GM03348 (cell line): ENCODE measurements at regions not wholly inside any gene's neighbourhood (a gene's known extent, or its start where the extent isn't known, plus 50 kb on each side); places are given as distances from the start of the nearest gene placed in this dataset.
A peak's percentile ranks its signal among the peaks of the same experiment; 100 is the strongest.
"Not testable (repeated sequence)": the region's sequence is repeated elsewhere in the genome, so short reads cannot be mapped to it uniquely, and the experiment has no call there.

Experiments used
- DNase-seq: peaks from one replicate; pipeline ENCODE4 v3.0.0; 2012; ENCODE audit warnings: low spot score

DNA sequence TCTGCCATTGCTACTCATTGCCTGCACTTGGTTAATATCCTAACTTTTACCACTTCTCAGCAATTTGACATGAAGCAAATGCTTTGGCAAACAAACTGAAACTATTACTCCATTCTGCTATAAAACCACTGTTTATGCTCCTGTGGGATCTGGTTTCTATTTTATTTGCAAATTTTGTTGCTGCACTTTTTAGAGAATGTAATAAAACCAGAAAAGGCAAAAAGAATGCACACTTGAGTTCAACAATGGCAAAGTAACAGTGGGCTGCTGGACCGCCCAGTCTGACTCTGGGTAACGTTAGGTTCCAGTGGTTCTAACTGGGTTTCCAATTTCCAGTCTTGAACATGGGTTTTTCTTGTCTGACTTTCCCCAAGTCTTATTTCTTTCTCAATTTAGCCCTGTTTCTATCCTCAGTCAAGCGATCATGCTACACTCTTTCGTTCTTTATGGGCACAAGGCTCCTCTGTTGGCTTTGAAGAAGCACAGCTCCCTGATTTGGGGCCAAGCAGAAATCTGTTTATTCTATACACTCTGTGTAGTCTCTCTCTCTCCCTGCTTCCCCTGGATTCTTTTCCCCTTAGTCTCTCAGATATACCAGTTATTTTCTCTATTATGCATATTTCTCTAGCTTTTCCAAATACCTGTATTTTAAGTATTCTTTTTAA lies 129.2 kb upstream of the FAM3C start:
- no peak for DNase-seq

DNA sequence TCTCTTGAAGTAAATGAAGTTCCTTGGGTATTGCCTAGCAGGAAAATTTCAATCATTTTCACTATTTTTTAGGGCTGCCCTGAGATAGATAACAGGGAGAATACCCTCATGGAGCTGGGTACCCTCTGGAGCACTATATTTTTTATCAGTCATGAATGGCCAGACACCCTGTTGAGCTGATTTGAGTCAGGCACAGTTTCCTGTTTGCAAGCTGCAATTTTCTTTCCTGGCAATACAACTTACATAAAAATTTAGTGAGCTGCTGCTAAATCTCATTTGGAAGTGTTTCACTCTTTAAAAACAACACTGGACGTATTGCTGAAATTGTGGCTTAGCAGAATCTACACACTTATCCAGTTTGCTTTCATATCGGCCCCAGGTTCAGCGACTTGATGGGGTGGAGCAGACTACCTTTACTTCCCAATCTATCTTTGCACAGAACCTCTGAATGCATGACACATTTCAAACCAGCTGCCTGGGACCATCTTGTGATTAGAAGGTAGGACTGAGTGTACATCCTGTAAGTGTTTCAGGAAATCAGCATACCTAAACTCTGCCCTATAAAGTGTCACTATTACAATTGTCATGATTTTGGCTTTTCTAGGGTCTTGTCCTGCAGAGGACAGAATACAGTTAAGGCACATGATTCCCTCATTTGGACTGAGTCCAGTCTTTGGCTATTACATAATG lies 125.7 kb upstream of the FAM3C start:
- no peak for DNase-seq

DNA sequence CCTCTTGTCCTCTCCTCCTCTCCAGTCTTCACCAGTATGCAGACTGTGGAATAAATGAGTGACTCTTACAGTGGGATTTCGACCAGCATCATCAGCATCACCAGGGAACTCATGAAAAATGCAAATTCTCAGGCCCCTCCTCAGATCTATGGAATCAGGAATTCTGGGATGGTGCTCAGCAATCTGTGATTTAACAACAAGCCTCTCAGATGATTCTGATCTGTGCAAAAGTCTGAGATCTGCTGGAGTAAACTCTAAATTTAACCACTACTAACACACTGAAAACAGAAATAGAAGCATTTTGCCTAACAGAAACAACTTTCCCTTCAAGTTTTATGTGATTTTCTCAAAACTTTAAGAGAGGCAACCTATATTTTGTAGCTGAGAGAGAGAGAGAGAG lies 124.8 kb upstream of the FAM3C start:
- no peak for DNase-seq

DNA sequence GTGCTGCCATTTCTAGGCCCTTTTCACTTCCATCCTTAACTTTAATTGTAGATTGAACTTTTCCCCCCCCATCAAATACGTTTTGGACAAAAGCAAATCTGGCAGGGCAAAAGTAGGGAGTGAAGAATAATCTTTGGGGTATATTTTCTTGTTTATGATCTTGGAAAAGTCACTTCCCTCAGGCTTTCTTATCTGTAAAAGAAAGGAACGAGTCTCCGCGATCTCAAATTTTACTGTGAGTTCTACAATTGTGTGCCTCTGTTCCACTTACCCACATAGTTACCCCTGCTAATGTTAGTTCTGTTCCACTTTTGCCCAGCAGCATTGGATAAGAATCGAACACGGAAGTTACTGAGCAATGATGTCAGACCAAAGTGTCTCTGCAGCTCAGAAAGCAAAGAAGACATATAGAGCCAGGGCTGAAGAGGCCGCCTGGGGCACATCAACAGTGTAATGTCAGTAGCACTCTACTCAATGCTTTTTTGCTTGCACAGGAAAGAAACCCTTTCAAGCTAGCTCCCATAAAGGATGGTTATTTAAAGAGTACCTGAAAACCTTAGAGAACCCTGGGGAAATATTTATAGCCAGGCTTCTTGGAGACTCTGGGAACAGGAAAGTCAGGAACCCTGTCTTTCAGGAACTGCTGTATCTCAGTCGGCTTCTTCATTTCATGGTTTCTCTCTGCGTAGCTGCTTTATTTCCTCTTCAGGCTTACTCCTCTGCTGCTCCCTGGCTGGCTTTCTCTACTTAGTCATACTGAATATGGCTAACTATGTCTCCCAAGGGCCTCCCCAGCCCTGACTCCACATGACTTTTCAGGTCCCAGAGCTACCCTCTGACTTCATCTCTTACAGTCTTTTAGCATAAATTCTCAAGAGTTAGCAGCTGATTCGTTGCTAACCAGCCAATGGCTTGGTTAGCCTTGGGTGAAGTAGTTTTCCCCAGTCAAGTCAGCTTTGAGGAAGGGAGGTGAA lies 123.7 kb upstream of the FAM3C start:
- no peak for DNase-seq

DNA sequence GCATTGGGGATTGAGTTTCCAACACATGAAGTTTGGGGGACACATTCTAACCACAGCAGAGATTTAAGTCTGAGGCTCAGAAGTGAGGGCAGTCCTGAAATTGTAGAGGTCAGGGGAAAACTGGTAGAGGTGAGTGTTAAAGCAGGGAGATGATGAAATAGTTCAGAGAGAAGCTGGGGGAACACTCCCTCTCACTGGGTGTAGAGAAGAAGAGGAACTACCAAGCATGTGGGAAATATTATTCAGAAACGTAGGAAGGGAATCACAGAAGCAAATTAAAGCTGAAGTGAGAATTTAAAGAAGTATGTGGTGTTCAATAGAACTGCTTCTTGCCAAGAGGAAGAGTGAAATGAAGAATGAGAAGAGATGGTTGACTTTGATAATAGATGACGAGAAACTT lies 121.5 kb upstream of the FAM3C start:
- DNase-seq = no peak

DNA sequence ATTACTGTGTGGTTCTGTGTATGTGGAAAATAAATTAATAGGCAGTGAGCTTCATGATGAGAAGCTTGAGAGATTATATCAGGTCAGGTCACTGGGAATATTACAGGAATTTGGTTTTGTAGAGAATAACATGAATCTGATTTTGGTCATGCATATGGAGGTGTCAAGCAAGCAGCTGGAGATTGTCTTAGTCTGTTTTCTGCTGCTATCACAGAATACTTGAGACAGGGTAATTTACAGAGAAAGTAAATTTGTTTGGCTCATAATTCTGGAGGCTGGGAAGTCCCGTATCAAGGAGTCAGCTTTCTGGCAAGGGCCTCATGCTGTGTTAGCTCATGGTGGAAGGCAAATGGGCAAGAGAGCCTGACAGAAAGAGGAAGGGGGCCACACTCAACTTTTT lies 120.7 kb upstream of the FAM3C start:
- DNase-seq = no peak

DNA sequence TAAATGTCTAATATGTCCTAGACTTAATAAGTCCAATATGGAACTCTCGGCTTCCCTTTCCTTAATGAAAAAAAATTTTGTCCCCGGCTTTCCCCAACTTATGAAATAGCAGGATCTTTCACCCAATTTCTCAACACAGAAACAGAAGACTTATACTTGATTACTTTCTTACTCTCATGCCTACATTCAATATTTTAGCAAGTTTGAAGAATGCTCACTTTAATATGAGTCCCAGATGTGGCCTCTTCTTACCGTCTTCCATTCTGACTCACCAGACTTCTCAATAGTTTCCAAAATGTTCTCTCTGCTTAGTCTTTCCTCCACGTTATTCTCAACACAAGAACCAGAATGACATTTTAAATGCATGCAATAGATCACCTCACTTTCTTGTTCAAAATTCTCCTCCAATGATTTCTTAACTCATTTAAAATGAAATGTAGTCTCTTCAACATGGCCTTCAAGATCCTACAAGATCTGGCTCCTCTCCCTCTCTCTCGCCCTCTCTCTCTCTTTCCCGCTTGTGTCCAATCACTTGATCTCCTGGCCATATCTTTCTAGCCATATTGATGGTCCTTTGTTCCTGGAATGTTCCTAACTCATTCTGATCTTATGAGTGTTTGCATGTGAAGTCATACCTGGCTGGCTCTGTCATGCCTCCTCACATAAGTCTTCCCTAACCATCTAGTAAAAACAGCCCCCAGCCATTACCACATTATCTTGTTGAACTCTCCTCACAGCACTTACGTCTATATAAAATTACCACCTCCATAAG lies 119.7 kb upstream of the FAM3C start:
- peak; percentile 46 for DNase-seq

DNA sequence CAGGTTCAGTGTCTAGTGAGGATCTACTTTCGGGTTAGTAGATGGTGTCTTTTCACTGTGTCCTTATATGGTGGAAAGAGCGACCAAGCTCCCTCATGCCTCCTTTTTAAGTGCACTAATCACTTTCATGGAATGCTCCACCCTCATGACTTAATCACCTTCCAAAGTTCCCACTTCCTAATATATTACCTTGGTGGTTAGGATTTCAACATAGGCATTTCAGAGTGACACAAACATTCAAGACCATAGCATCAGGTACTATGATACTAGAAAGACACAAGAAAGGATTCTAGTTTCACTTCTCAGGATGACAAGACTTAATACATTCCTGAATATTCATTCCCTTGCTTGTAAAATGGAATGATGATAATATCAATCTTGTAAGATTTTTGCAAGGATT lies 119.1 kb upstream of the FAM3C start:
- no peak for DNase-seq

DNA sequence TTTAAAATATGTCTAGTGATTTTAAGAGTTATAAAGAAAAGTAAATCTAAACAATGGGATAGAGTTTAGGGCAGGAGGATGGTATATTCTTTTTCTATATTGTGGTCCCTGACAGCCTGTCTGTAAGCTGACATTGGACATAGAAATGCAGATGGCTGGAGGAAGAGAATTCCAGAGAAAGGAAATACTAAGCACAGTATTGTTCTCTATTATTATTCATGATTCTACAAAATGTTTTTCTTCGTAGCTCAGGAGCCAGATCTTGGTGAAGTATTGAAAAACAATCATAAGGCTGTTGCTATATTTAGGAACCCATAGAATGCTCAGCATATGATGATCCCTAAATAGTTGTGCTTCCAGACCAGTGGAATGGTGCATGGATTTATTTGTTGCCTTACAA lies 117.0 kb upstream of the FAM3C start:
- DNase-seq = no peak

DNA sequence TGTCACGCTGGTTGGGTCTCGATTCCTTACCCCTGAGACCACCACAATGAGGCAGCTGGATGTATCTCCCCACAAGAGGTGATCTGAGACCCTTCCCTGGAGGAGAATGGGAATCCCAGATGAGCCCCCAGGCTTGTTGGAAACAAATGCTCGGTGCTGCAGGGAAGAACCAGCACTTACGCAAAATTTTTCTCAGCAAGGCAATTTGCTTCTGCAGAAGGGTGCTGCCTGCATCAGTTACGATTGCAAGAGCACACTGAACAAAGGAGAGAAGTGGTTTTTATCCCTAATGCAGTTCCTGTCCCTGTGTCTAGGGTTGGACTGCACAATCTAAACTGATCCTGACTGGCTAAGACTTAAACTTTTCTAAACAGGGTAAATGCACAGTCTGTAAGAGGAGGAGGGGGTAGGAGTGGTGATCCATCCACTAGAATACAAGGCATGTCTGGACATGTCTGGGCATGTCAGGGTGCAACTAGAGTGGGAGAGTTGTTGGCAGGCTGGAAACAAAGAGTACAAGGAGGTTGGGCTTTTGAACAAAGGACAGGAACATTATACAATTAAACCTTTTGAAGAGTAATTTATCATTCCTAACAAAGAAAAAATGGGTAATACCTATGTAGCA lies 114.9 kb upstream of the FAM3C start:
- DNase-seq = no peak

DNA sequence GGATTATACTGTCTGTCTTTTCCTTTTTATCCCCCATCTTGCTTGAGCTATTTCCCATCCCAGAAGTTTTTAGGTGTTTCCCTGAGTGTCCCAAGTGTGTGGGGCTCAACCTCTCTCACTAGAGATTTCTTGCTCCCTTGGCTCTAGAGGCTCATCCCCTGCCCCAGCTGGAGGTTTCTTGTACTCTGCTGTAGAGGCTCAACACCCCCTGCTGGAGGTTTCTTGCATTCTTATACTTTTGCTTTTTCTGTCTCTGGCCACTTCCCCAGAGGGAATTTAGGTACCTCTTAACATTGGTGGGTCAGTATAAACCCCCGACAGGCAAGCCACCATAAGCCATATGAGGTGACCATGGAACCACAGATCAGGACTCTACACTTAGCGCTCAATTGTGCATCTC lies 114.2 kb upstream of the FAM3C start:
- DNase-seq = no peak

DNA sequence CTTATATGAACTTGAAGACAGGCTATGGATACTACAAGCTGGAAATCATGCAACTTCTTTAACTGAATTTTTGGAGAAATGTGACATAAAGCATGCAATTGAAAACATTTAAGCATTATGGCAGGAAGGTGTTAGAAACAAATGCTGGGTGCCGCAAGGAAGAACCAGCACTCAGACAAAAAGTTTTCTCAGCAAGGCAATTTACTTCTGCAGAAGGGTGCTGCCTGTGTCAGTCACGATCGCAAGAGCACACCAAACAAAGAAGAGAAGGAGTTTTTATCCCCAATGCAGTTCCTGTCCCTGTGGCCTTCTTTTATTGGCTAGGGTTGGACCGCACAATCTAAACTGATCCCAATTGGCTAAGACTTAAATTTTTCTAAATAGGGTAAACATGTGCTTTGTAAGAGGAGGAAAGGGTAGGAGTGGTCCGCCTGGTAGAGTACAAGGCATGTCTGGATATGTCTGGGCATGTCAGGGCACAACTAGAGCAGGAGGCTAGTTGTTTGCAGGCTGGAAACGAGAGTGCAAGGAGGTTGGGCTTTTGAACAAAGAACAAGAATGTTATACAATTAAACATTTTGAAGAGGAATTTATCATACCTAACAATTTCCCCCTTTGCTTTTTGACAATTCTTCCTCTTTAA lies 109.6 kb upstream of the FAM3C start:
- no peak for DNase-seq

DNA sequence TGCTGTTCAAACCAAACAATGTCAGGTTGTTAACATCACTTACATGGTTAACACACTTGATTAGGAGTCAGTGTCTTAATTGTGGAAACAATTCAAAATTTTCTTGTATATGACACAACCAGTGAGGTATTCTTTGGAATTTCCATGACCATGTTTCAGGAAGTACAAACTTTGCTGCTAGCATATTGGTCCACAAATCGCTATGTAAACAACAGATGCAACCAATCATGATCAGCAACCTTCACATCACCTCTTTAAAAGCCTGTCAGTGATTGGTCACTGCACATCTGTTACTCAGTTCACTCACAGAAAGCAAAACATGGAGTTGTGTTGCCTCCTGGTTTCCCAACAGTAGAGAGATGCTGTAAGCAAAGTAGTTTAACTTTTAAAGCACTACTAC lies 108.9 kb upstream of the FAM3C start:
- peak; percentile 58 for DNase-seq

DNA sequence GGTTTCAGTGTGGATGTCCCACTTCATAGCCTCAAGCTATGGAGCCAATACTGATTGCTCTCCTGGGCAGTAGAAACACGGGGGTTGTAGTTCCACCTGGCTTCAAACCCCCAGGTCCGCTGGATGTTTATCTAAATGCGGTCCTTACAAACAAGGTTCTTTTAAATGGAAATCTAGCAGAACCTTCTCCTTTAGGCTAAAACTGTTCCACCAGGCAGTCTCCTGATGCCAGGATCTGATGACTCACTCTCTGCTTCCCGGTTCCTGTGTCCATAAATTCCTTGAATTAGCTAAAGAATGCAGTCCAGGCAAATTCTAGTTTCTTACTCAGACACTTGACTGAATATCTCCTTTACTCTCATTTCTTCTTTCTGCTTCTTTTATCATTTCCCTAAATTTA lies 108.4 kb upstream of the FAM3C start:
- DNase-seq = peak; percentile 82

DNA sequence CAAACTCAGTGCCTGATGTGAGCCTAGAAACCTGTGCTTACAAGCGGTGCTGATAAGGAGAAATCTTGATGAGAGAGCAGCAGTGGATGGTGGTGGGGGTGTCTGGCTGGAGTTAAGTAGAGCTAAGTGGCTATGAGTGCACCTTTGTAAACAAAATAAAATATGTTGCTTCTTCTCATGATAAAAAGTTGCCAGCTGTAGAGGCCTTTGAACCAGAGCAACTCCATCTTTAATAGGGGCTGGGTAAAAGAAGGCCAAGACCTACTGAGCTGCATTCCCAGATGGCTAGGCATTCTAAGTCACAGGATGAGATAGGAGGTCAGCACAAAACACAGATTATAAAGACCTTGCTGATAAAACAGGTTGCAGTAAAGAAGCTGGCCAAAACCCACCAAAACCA lies 107.6 kb upstream of the FAM3C start:
- DNase-seq = no peak

DNA sequence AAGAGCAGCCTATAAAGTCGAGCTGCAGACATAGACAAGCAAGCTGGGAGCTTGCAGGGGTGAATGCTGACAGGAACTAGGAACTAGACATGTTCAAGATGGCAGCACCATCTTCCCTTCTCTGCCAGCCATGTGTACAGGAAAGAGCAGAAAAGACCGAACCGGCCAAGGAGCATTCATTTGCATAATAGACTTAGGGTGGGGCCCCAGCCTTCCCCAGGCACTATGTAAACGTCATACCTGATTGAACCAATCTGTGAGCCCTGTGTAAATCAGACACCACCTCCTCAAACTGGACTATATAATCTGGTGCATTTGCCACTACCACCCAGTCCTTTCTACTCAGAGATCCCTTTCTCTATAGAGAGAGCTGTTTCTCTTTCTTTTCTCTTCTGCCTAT lies 106.9 kb upstream of the FAM3C start:
- DNase-seq = no peak

DNA sequence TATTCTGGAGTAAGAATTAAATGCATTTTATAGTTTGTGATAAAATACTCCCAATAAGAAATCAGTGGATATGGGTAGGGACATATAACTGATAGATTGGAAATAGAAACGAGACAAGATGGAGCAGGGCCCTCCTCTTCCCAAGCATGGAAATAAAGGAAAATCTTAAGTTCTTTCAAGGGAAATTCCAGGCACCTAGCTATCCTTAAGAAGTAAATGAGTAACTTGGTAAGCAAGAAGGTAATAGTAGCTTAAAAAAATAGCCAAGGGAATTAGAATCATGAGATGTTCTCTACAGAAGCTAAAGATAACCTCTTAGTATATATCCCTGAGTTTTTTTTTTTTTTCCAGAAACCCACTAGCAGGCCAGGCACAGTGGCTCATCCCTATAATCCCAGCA lies 105.5 kb upstream of the FAM3C start:
- no peak for DNase-seq

DNA sequence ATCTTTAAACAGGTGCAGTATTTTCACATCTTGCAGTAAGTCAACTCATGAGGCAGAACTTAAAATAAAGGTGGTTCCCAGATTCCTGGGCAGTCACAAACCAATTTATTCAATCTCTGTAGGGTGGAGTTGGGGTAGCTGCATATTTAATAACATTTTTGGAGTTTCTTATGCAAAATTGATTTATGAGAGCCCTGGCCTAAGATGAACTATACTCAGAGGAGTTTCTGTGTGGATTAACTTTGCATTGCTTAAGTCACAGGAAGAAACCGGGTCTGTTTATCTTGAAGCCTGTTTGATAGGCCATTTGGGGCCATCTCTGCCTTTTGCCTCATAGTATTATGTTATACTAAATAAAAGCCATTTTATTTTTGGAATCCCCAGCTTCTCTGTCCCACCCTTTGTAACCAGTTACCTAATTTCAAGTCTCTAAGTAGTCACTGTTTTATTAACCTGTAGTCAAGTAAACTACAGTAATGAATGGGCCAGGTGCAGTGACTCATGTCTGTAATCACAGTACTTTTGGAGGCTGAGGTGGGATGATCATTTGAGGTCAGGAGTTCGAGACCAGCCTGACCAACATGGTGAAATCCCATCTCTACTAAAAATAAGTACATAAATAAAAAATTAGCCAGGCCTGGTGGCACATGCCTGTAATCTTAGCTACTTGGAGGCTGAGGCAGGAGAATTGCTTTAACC lies 104.4 kb upstream of the FAM3C start:
- DNase-seq = no peak

DNA sequence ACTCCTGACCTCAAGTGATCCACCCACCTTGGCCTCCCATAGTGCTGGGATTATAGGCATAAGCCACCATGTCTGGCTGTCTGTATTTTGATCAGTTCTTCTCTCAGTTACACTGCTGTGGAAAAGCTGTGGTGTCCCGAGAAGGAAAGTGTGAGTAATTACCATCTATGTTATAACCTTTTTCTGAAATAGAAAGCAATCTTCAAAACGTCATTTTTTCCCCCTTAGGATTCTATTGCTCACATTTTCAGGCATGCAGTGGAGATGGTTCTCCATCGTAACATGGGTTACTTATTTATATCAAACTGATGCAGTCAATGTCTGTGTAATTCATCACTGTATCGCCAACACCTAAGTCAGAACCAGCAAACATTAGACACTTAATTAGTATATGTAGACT lies 103.5 kb upstream of the FAM3C start:
- no peak for DNase-seq

DNA sequence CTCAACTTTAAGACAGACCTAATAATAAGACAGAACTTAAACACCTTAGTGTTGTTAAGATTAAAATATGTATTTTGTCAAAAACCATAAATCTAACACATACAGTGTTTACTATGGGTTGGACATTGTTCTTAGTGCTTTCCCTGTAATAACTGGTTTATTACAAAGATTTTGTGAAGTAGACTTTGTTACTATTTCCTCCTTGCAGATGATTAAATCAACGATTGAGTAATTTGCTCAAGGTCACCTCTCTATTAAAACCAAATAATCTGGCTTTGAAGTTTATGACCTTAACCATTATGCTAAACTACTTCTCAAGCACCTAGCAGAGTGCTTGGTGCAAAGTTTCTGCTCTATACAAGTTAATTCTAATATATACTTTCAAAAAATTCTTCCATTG lies 102.7 kb upstream of the FAM3C start:
- DNase-seq = no peak

DNA sequence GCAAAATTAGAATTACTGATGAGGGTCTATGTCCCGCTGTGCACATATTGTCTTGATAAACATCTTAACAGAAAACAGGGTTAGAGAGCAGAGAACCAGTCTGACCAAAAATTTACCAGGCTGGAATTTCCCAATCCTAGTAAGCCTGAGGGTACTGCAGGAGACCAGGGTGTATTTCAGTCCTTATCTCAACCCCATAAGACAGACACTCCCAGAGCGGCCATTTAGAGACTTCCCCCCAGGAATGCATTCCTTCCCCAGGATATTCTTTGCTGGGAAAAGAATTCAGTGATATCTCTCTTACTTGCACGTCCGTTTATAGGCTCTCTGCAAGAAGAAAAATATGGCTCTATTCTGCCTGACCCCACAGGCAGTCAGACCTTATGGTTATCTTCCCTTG lies 101.4 kb upstream of the FAM3C start:
- not testable (repeated sequence) for DNase-seq
